Activated CD8-positive, alpha-beta memory T cell treated with anti-CD3 and anti-CD28 coated beads, Interleukin-2, amount 10 ng/mL, durations not matched to agents 7 days and 5 days (primary cell): ENCODE measurements at regions not wholly inside any gene's neighbourhood (a gene's known extent, or its start where the extent isn't known, plus 50 kb on each side); places are given as distances from the start of the nearest gene placed in this dataset.
"Not testable (repeated sequence)": the region's sequence is repeated elsewhere in the genome, so short reads cannot be mapped to it uniquely, and the experiment has no call there.

Source experiments
- ATAC-seq: fragments of 150-1000 bp; cut with Tn5 transposase; one replicate; pipeline ENCODE4 v1.10.0; 2021; ENCODE audit warnings: moderate library complexity
- CTCF ChIA-PET: fragments of 350-600 bp; sonication (Branson Sonifier 250); formaldehyde crosslinking; loops from one replicate; lab custom pipeline; 2021; ENCODE audit warnings: antibody characterized with exemption; lab: Charles Lee
- DNase-seq: peaks from one replicate; pipeline ENCODE4 v3.0.0-alpha.2; 2020
- H3K27ac Mint-ChIP-seq: one replicate; pipeline ENCODE4 v1.8.0; 2021; ENCODE audit warnings: mild to moderate bottlenecking, mixed read lengths
- H3K27me3 Mint-ChIP-seq: one replicate; pipeline ENCODE4 v1.8.0; 2021; ENCODE audit warnings: mixed read lengths
- H3K36me3 Mint-ChIP-seq: one replicate; pipeline ENCODE4 v1.8.0; 2021; ENCODE audit warnings: mild to moderate bottlenecking, mixed read lengths
- H3K4me1 Mint-ChIP-seq: one replicate; pipeline ENCODE4 v1.8.0; 2021; ENCODE audit warnings: mixed read lengths
- H3K4me3 Mint-ChIP-seq: one replicate; pipeline ENCODE4 v1.8.0; 2021; ENCODE audit warnings: mild to moderate bottlenecking, moderate library complexity, mixed read lengths
- H3K9me3 Mint-ChIP-seq: one replicate; pipeline ENCODE4 v1.8.0; 2022; ENCODE audit warnings: low read depth, mixed read lengths

GRCh38 chr16:7912132-7912531 is 579.5 kb downstream of the RBFOX1 start:
- H3K9me3 Mint-ChIP-seq = peaks cover 16% of the 10 kb centered on the region
- ATAC-seq (no peak), DNase-seq (no peak)
- H3K4me3 Mint-ChIP-seq = no peak overlapping the region
- H3K27ac Mint-ChIP-seq = no peak overlapping the region
- CTCF ChIA-PET = interaction anchor here (1.2 kb wide), 1 partner anchor 11 kb away, joined by 3 read pairs; no protein-coding TSS in a partner anchor
- H3K36me3 Mint-ChIP-seq = no peaks in the 10 kb centered on the region
- no peaks in the 10 kb centered on the region for H3K27me3 Mint-ChIP-seq
- no peaks in the 10 kb centered on the region for H3K4me1 Mint-ChIP-seq

- ATAC-seq (no peak), DNase-seq (no peak)
- H3K27me3 Mint-ChIP-seq = no peaks in the 10 kb centered on the region
- H3K4me1 Mint-ChIP-seq = no peaks in the 10 kb centered on the region
- H3K27ac Mint-ChIP-seq = no peak overlapping the region
- CTCF ChIA-PET = no interaction called here
- H3K4me3 Mint-ChIP-seq = no peak overlapping the region
- H3K36me3 Mint-ChIP-seq = no peaks in the 10 kb centered on the region
- H3K9me3 Mint-ChIP-seq = peaks cover 11% of the 10 kb centered on the region
Measured at GRCh38 chr16:7910116-7910515, 577.5 kb downstream of the RBFOX1 start.

DNA sequence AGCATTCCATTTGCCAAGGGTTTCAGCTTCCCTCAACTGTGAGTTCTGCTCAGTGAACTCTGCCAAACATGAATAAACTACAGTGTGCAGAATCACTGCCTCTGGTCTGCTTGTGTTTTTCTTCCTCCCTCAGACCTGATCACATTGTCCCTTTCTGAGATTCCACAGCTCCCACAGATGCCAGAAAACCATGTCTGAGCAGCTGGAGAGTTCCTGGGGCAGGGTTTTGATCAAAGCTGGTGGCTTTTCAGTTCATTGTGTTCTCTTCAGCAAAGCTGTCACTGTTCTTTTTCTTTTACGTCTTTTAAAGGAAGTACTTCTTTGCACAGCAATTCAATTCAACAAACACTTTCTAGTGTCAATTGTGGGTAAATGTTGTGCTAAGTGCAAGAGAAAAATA is 555.8 kb downstream of the RBFOX1 start:
- Mint-ChIP-seq H3K4me1 (no peaks in the 10 kb centered on the region), H3K9me3 (peaks cover 13% of the 10 kb centered on the region)

DNA sequence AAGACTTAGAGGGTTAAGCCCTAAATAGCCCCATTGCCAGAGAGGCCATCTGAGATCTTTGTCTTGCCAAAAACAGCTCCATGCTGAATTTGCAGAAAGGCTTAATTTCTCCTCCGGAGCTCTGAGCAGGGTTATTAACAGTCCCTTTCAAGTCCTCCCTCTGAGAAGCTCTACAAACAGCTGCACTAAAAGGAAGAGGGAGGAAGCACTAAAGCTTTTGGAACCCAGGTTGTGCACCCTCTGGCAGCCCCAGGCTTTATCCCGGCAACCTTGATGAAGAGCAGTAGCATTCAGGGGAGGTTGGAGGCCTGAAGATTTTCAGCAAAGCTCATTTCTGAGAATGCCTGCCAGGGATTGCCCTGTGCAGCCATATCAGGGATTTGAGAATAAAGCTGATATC is 554.7 kb downstream of the RBFOX1 start:
- H3K27me3 Mint-ChIP-seq = no peaks in the 10 kb centered on the region
- CTCF ChIA-PET = no interaction called here
- no peak for DNase-seq
- H3K9me3 Mint-ChIP-seq = peaks cover 10% of the 10 kb centered on the region
- ATAC-seq = no peak
- no peak overlapping the region for H3K27ac Mint-ChIP-seq
- H3K4me1 Mint-ChIP-seq = no peaks in the 10 kb centered on the region
- no peak overlapping the region for H3K4me3 Mint-ChIP-seq
- H3K36me3 Mint-ChIP-seq = no peaks in the 10 kb centered on the region

More for the DNA sequence above, 555.8 kb downstream of the RBFOX1 start:
- no peaks in the 10 kb centered on the region for H3K27me3 Mint-ChIP-seq
- DNase-seq = no peak
- CTCF ChIA-PET = no interaction called here
- no peak overlapping the region for H3K27ac Mint-ChIP-seq
- no peaks in the 10 kb centered on the region for H3K36me3 Mint-ChIP-seq
- no peak for ATAC-seq
- H3K4me3 Mint-ChIP-seq = no peak overlapping the region

DNA sequence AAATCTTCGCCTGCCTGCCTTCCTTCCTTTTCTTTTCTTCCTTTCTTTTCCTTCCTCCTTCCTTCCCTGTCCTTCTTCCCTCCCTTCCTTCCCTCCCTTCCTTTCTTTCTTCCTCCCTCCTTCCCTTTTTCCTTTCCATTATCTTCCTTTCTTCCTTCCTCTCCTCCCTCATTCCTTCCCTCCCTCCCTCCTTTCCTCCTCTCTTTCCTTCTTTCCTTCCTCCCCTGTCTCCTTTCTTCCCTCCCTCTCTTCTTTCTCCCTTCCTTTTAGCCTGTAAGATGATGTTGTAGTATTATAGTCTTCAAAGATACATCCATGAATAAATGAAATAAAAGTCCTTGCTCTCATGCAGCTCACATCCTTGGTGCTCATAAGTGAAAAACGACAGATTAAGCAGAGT is 539.3 kb downstream of the RBFOX1 start:
- no peak overlapping the region for H3K27ac Mint-ChIP-seq

GRCh38 chr16:7871371-7871770 is 538.7 kb downstream of the RBFOX1 start:
- H3K27ac Mint-ChIP-seq = no peak overlapping the region
- DNase-seq = no peak
- peaks cover 15% of the 10 kb centered on the region for H3K9me3 Mint-ChIP-seq
- no peak for ATAC-seq
- H3K36me3 Mint-ChIP-seq = no peaks in the 10 kb centered on the region
- H3K27me3 Mint-ChIP-seq = no peaks in the 10 kb centered on the region
- H3K4me1 Mint-ChIP-seq = no peaks in the 10 kb centered on the region
- no peak overlapping the region for H3K4me3 Mint-ChIP-seq
- CTCF ChIA-PET = no interaction called here

More for the DNA sequence above, 539.3 kb downstream of the RBFOX1 start:
- ATAC-seq (no peak), DNase-seq (no peak)
- Mint-ChIP-seq H3K27me3 (no peaks in the 10 kb centered on the region), H3K4me1 (no peaks in the 10 kb centered on the region), H3K9me3 (peaks cover 15% of the 10 kb centered on the region), H3K4me3 (no peak overlapping the region), H3K36me3 (no peaks in the 10 kb centered on the region)
- CTCF ChIA-PET = no interaction called here

- H3K4me1 Mint-ChIP-seq = no peaks in the 10 kb centered on the region
- H3K27ac Mint-ChIP-seq = no peak overlapping the region
Measured at GRCh38 chr16:7867831-7868230, 535.2 kb downstream of the RBFOX1 start.

GRCh38 chr16:7866144-7866543 is 533.5 kb downstream of the RBFOX1 start:
- Mint-ChIP-seq H3K4me1 (no peaks in the 10 kb centered on the region), H3K4me3 (no peak overlapping the region), H3K27ac (no peak overlapping the region), H3K27me3 (no peaks in the 10 kb centered on the region), H3K9me3 (peaks cover 7% of the 10 kb centered on the region), H3K36me3 (no peaks in the 10 kb centered on the region)
- DNase-seq (no peak), ATAC-seq (no peak)
- CTCF ChIA-PET = no interaction called here

More at GRCh38 chr16:7867831-7868230, 535.2 kb downstream of the RBFOX1 start:
- Mint-ChIP-seq H3K4me3 (no peak overlapping the region), H3K27me3 (no peaks in the 10 kb centered on the region), H3K9me3 (peaks cover 7% of the 10 kb centered on the region), H3K36me3 (no peaks in the 10 kb centered on the region)
- DNase-seq = no peak
- ATAC-seq = no peak
- CTCF ChIA-PET = no interaction called here

- ATAC-seq, H3K4me1 Mint-ChIP-seq, H3K36me3 Mint-ChIP-seq, CTCF ChIA-PET, H3K27ac Mint-ChIP-seq, H3K27me3 Mint-ChIP-seq, H3K9me3 Mint-ChIP-seq, H3K4me3 Mint-ChIP-seq, DNase-seq: not testable (repeated sequence)
Measured at GRCh38 chr16:7865393-7865792, 532.7 kb downstream of the RBFOX1 start.

DNA sequence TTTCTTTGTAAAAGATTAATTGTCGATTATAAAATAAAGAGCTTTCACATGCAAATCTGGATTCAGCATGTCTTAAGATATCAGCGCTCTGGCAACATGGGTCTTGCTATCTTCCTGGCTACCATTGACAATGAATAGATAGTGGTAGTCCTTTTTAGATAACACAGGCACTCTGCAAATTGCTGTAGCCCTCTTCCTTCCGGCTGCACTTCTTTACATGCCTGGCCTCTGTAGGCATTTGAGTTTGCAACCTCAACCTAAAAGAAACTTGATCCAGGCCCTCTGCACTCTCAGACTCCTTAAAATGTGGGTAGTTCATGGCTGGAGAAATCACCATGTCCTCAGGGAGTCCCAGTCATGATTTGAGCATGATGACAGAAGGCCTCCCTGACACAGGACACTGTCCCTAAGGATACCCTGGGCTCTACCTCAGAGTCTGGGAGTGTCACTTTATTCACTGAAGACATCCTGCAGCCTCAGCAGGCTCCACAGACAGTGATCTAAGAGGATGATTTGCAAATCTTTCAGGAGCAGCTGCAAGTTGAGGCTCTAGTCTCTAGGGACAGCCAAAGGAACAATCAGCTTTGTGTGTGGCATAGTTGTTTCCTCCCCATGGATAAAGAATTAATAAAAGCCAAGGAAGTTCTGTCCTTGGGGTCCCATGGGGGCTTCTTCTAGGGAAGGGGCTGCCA is 529.4 kb downstream of the RBFOX1 start:
- DNase-seq (no peak), ATAC-seq (no peak)
- Mint-ChIP-seq H3K4me3 (no peak overlapping the region), H3K4me1 (no peaks in the 10 kb centered on the region), H3K27me3 (no peaks in the 10 kb centered on the region), H3K36me3 (no peaks in the 10 kb centered on the region), H3K27ac (no peak overlapping the region), H3K9me3 (peaks cover 7% of the 10 kb centered on the region)
- CTCF ChIA-PET = no interaction called here

DNA sequence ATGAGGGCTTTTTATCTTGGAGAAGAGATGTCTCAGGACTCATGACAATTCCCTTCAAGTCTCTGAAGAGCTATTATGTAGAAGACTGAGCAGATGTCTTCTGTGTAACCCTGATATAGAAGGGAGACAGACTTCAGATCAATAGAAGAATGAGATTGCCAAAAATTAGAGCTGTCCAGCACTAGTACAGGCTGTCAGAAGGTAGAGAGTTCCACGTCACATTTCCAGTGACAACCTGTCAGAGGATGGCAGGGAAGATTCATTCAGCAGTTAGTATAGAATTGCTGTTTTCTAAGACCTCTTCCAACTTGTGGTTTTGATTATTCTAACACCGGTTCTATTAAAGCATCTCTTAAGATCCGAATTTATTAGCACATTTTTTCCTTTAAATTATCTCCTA is 520.6 kb downstream of the RBFOX1 start:
- Mint-ChIP-seq H3K4me3 (no peak overlapping the region), H3K27me3 (no peaks in the 10 kb centered on the region), H3K4me1 (no peaks in the 10 kb centered on the region), H3K27ac (no peak overlapping the region), H3K36me3 (no peaks in the 10 kb centered on the region), H3K9me3 (peaks cover 5% of the 10 kb centered on the region)
- ATAC-seq = no peak
- CTCF ChIA-PET = no interaction called here
- DNase-seq = no peak

GRCh38 chr16:7849841-7850240 is 517.2 kb downstream of the RBFOX1 start:
- no peak overlapping the region for H3K27ac Mint-ChIP-seq
- CTCF ChIA-PET = no interaction called here
- DNase-seq (no peak), ATAC-seq (no peak)
- H3K4me1 Mint-ChIP-seq = no peaks in the 10 kb centered on the region
- no peak overlapping the region for H3K4me3 Mint-ChIP-seq
- H3K27me3 Mint-ChIP-seq = no peaks in the 10 kb centered on the region
- H3K9me3 Mint-ChIP-seq = peaks cover 10% of the 10 kb centered on the region
- H3K36me3 Mint-ChIP-seq = no peaks in the 10 kb centered on the region

GRCh38 chr16:7843261-7843660 is 510.6 kb downstream of the RBFOX1 start:
- DNase-seq (no peak), ATAC-seq (no peak)
- Mint-ChIP-seq H3K4me3 (no peak overlapping the region), H3K27ac (no peak overlapping the region), H3K36me3 (no peaks in the 10 kb centered on the region), H3K9me3 (peaks cover 19% of the 10 kb centered on the region), H3K27me3 (no peaks in the 10 kb centered on the region), H3K4me1 (no peaks in the 10 kb centered on the region)
- CTCF ChIA-PET = no interaction called here

GRCh38 chr16:7839568-7839967 is 506.9 kb downstream of the RBFOX1 start:
- Mint-ChIP-seq H3K4me3 (no peak overlapping the region), H3K9me3 (peaks cover 10% of the 10 kb centered on the region), H3K27me3 (no peaks in the 10 kb centered on the region), H3K36me3 (no peaks in the 10 kb centered on the region), H3K27ac (no peak overlapping the region), H3K4me1 (no peaks in the 10 kb centered on the region)
- ATAC-seq (no peak), DNase-seq (no peak)
- CTCF ChIA-PET = no interaction called here
